ENCODE measurements at regions not wholly inside any gene's neighbourhood (a gene's known extent, or its start where the extent isn't known, plus 50 kb on each side); places are given as distances from the start of the nearest gene placed in this dataset.

DNA sequence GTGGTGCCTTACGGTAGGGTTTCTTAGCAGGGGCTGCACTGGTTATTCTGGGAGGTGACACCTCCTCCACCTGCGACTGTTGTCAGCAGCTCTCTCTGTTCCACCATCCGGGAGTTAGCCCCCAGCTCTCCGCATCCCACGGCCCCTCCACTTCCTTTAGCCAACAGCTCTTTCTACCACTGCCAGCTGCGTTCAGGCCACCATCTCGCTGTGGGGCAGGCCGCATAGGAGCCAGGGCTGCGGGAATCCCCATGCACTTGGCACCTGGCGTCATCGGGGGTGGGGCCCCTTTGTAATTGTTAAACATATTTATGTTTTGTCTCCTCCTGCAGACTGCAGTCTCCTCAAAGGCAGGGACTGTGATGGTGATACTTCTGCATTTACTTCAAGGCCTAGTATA lies 480.2 kb downstream of the SMARCA1 start:
- TF ChIP-seq RAD21 (conservative IDR thresholded peaks at IDR 0.05): no peak
- no peak for TF ChIP-seq EP300 (conservative IDR thresholded peaks at IDR 0.05; ENCODE audit: poor library complexity, severe bottlenecking)
- TF ChIP-seq SMC3 (conservative IDR thresholded peaks at IDR 0.05; ENCODE audit: poor library complexity): no peak
- TF ChIP-seq, protein P1, sequence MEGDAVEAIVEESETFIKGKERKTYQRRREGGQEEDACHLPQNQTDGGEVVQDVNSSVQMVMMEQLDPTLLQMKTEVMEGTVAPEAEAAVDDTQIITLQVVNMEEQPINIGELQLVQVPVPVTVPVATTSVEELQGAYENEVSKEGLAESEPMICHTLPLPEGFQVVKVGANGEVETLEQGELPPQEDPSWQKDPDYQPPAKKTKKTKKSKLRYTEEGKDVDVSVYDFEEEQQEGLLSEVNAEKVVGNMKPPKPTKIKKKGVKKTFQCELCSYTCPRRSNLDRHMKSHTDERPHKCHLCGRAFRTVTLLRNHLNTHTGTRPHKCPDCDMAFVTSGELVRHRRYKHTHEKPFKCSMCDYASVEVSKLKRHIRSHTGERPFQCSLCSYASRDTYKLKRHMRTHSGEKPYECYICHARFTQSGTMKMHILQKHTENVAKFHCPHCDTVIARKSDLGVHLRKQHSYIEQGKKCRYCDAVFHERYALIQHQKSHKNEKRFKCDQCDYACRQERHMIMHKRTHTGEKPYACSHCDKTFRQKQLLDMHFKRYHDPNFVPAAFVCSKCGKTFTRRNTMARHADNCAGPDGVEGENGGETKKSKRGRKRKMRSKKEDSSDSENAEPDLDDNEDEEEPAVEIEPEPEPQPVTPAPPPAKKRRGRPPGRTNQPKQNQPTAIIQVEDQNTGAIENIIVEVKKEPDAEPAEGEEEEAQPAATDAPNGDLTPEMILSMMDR (IDR thresholded peaks at IDR 0.05; ENCODE audit: poor library complexity, severe bottlenecking): no peak
- TF ChIP-seq, protein P2, sequence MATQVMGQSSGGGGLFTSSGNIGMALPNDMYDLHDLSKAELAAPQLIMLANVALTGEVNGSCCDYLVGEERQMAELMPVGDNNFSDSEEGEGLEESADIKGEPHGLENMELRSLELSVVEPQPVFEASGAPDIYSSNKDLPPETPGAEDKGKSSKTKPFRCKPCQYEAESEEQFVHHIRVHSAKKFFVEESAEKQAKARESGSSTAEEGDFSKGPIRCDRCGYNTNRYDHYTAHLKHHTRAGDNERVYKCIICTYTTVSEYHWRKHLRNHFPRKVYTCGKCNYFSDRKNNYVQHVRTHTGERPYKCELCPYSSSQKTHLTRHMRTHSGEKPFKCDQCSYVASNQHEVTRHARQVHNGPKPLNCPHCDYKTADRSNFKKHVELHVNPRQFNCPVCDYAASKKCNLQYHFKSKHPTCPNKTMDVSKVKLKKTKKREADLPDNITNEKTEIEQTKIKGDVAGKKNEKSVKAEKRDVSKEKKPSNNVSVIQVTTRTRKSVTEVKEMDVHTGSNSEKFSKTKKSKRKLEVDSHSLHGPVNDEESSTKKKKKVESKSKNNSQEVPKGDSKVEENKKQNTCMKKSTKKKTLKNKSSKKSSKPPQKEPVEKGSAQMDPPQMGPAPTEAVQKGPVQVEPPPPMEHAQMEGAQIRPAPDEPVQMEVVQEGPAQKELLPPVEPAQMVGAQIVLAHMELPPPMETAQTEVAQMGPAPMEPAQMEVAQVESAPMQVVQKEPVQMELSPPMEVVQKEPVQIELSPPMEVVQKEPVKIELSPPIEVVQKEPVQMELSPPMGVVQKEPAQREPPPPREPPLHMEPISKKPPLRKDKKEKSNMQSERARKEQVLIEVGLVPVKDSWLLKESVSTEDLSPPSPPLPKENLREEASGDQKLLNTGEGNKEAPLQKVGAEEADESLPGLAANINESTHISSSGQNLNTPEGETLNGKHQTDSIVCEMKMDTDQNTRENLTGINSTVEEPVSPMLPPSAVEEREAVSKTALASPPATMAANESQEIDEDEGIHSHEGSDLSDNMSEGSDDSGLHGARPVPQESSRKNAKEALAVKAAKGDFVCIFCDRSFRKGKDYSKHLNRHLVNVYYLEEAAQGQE (IDR thresholded peaks at IDR 0.05; ENCODE audit: borderline replicate concordance): no peak
- TF ChIP-seq EZH2 (IDR thresholded peaks at IDR 0.05; ENCODE audit: borderline replicate concordance, insufficient read depth, low read length, poor library complexity, severe bottlenecking): no peak
